Right renal pelvis (tissue), 4 donors: ENCODE measurements at regions not wholly inside any gene's neighbourhood (a gene's known extent, or its start where the extent isn't known, plus 50 kb on each side); places are given as distances from the start of the nearest gene placed in this dataset.
"Not testable (repeated sequence)": the region's sequence is repeated elsewhere in the genome, so short reads cannot be mapped to it uniquely, and the experiment has no call there.

Source experiments
- DNase-seq, 4 donors: peaks; one replicate each; pipeline ENCODE4 v3.0.0-alpha.2; 2013; ENCODE audit warnings: low read depth in 4 of 4, low spot score in 3 of 4, missing footprints in 1 of 4

GRCh38 chr7:69515495-69516212, 82.6 kb upstream of the AUTS2 start:
- no peak for DNase-seq

DNA sequence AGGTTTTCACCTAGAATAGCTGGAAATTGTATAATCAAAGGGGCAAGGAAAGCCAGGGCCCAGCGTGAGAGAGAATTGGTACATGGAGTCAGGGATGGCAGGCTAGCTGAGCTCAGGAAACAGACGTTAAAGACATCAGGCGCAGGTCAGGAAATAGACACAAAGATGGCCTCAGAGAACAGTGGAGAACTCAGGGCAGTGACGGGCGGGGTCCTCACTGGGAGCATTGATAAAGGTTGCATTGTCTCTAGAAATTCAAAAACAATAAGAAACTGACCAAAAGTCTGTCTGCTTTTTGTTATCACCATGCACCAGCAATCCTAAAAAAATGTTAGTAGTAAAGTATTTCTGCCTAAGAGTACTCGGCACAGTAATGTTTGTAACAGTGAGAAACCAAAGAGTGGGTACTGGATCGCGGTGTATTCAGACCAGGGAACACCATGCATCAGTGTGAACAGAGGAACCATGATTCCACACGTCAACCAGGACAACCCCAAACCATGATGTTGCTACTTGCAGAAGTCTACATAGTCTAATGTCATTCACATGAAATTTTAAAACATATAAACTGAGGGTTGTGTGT, 81.9 kb upstream of the AUTS2 start:
- DNase-seq = no peak

DNA sequence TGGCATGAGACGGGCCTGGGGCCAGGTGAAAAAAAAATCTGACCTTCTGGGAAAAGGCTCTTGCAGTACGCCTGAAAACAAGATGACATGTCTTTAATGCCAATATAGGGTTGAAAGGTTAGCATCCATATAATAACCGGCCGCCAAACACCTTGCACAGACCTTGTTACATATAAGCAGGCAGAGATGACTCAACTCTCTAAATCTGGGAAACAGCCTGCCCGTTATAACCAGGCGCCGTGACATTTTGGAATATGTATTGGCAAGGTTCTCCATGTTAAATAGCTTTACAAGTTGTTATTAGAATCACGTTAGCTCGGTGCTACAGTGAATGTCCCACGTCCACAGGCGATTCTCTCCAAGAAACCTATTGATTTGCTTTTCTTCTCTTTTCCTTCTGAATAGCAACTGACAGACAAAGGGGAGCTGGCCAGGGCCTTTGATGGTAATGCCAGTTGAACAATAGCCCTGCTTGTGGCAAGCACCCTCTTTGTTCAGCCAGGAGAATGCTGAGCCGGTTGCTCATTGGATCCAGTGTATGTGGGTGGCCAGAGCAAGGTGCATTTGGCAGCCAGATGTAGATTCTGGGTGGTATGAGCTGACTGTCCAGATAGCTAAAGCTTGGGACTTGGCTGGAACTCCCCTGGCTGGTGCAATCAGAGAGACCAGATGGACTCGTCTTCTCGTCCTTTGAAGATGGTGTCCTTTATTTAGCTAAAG, 80.1 kb upstream of the AUTS2 start:
- no peak for DNase-seq

- no peak for DNase-seq
These were observed 79.6 kb upstream of the AUTS2 start for GRCh38 chr7:69518705-69519077.

- no peak for DNase-seq
These were observed 71.7 kb upstream of the AUTS2 start for GRCh38 chr7:69526570-69526969.

DNA sequence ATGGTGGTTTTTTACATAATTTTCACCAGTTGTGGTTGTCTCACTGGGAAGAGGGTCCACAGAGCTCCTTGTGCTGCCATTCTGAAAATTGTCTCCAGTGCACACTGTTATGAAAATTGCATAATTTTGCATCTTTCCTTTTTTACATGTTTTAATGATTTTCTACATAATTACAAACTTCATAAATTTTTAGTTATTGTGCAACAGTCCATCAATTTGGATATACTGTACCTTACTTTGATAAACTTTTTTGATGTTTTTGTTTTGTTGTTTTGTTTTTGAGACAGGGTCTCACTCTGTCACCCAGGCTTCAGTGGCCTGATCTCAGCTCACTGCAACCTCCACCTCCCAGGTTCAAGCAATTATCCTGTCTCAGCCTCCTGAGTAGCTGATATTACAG, 70.6 kb upstream of the AUTS2 start:
- no peak for DNase-seq

- no peak for DNase-seq
These were observed 67.2 kb upstream of the AUTS2 start for GRCh38 chr7:69531050-69531449.

- DNase-seq = no peak
These were observed 63.7 kb upstream of the AUTS2 start for GRCh38 chr7:69534461-69535041.

DNA sequence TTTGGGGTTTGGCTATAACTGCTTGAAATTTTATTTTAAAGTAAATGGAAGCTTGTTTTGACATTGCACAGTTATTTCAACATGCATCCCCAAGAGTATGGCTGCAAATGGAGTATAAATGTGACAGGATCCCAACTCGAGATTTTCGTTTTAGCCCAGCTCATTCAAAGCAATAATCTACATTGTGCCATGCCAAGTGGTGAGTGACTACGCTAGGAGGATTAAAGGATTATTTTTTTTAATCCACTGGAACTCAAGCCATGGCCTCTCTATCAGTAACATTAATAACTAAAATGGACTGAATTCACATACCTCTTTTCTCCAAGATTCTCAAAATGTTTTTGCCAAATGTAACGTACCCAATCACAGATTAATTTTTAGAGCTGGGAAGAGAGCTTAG, 60.6 kb upstream of the AUTS2 start:
- DNase-seq = no peak

- no peak for DNase-seq
These were observed 58.7 kb upstream of the AUTS2 start for GRCh38 chr7:69539531-69539930.

DNA sequence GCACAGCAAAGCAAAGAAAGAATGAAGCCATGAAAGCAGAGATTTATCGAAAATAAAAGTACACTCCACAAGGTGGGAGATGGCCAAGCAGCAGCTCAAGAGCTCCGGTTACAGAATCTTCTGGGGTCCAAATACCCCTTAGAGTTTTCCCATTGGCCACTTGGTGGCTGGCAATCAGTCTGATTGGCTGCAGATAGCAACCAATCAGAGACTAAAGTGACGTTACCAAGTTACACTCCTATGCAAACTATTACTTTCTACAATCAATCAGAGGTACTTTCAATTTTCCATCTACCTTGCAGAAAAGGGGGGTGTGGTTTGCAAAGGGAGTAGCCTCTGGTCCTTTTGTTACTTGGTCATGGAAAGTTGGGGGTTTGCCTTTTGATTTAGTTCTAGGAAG, 58.0 kb upstream of the AUTS2 start:
- DNase-seq = no peak

DNA sequence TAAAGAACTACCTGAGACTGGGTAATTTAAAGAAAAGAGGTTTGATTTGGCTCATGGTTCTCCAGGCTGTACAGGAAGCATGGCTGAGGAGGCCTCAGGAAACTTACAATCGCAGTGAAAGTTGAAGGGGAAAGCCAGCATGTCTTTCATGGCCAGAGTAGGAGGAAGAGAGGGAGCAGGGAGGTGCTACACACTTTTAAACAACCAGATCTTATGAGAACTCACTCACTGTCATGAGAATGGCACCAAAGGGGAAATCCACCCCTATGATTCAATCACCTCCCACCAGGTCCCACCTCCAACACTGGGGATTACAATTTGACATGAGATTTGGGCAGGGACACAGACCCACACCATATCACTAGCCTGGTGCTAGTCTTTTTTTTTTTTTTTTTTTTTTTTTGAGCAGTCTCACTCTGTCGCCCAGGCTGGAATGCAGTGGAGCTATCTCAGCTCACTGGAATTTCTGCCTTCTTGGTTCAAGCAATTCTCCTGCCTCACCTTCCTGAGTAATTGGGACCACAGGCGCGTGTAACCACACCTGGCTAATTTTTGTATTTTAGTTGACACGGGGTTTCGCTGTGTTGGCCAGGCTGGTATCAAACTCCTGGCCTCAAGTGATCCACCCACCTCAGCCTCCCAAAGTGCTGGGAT, 56.4 kb upstream of the AUTS2 start:
- not testable (repeated sequence) for DNase-seq

DNA sequence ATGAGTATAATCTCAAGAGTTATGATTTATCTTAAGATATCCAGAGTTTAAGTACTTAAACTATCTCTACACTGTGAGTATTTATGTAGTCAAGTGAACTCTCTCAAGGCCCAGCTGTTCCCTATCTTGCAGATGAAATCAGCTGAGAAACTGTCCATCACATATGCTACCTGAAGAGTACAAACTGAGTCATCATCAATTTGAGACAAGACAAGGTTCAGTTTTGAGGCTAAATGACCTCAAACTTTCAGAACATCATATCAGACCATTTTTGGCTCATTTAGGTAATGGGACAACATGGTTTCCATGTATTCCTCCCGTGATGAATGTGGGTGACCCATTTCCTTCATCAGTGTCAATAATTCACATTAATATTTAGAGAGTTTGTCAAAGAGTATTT, 53.1 kb upstream of the AUTS2 start:
- no peak for DNase-seq
